ENCODE measurements at regions not wholly inside any gene's neighbourhood (a gene's known extent, or its start where the extent isn't known, plus 50 kb on each side); places are given as distances from the start of the nearest gene placed in this dataset.
A peak's percentile ranks its signal among the peaks of the same experiment; 100 is the strongest.
"Not testable (repeated sequence)": the region's sequence is repeated elsewhere in the genome, so short reads cannot be mapped to it uniquely, and the experiment has no call there.

GRCh38 chr5:179456075-179456474 is 94.3 kb upstream of the RUFY1 start:
- not testable (repeated sequence) for DNase-seq (ENCODE audit: low spot score)

GRCh38 chr5:179455320-179455719 is 95.0 kb upstream of the RUFY1 start:
- no peak for DNase-seq (ENCODE audit: low spot score)

- no peak for DNase-seq (ENCODE audit: low spot score)
Measured at GRCh38 chr5:179454356-179454755, 96.0 kb upstream of the RUFY1 start.

GRCh38 chr5:179453616-179454015 is 96.7 kb upstream of the RUFY1 start:
- DNase-seq (ENCODE audit: low spot score): no peak

GRCh38 chr5:179452356-179453230 is 97.8 kb upstream of the RUFY1 start:
- DNase-seq (ENCODE audit: low spot score): no peak

GRCh38 chr5:179451828-179452196 is 98.5 kb upstream of the RUFY1 start:
- DNase-seq (ENCODE audit: low spot score): no peak

- no peak for DNase-seq (ENCODE audit: low spot score)
Measured at GRCh38 chr5:179451114-179451827, 99.1 kb upstream of the RUFY1 start.

- not testable (repeated sequence) for DNase-seq (ENCODE audit: low spot score)
Measured at GRCh38 chr5:179449950-179450349, 100.4 kb upstream of the RUFY1 start.

GRCh38 chr5:179448282-179448681 is 102.1 kb upstream of the RUFY1 start:
- DNase-seq (ENCODE audit: low spot score): not testable (repeated sequence)

- not testable (repeated sequence) for DNase-seq (ENCODE audit: low spot score)
Measured at GRCh38 chr5:179442289-179442688, 97.0 kb upstream of the ADAMTS2 start.

- no peak for DNase-seq (ENCODE audit: low spot score)
Measured at GRCh38 chr5:179439181-179439985, 94.1 kb upstream of the ADAMTS2 start.

- no peak for DNase-seq (ENCODE audit: low spot score)
Measured at GRCh38 chr5:179438461-179438860, 93.2 kb upstream of the ADAMTS2 start.

GRCh38 chr5:179438011-179438441 is 92.8 kb upstream of the ADAMTS2 start:
- DNase-seq (ENCODE audit: low spot score): no peak

GRCh38 chr5:179437341-179438001 is 92.2 kb upstream of the ADAMTS2 start:
- DNase-seq (ENCODE audit: low spot score): no peak

GRCh38 chr5:179436321-179437122 is 91.3 kb upstream of the ADAMTS2 start:
- DNase-seq (ENCODE audit: low spot score): no peak

GRCh38 chr5:179435731-179436315 is 90.6 kb upstream of the ADAMTS2 start:
- peak; percentile 4 for DNase-seq (ENCODE audit: low spot score)

GRCh38 chr5:179435181-179435580 is 89.9 kb upstream of the ADAMTS2 start:
- no peak for DNase-seq (ENCODE audit: low spot score)

GRCh38 chr5:179432547-179432946 is 87.3 kb upstream of the ADAMTS2 start:
- no peak for DNase-seq (ENCODE audit: low spot score)

- DNase-seq (ENCODE audit: low spot score): no peak
Measured at GRCh38 chr5:179431221-179431824, 86.1 kb upstream of the ADAMTS2 start.

Data from HT-29 (cell line).